Left forelimb (tissue), 1 donor: ENCODE measurements at regions not wholly inside any gene's neighbourhood (a gene's known extent, or its start where the extent isn't known, plus 50 kb on each side); places are given as distances from the start of the nearest gene placed in this dataset.

Experiments used
- DNase-seq: peaks from one replicate; pipeline ENCODE4 v3.0.0-alpha.2; 2018; ENCODE audit warnings: low spot score

- DNase-seq = no peak
These were observed 406.5 kb upstream of the CDH5 start for GRCh38 chr16:65959983-65960382.

- DNase-seq = no peak
These were observed 408.4 kb upstream of the CDH5 start for GRCh38 chr16:65958086-65958485.

- DNase-seq = no peak
These were observed 410.4 kb upstream of the CDH5 start for GRCh38 chr16:65956100-65956499.

GRCh38 chr16:65954446-65954845 is 412.0 kb upstream of the CDH5 start:
- DNase-seq = no peak

GRCh38 chr16:65950211-65950610 is 416.3 kb upstream of the CDH5 start:
- DNase-seq = no peak

- DNase-seq = no peak
These were observed 418.1 kb upstream of the CDH5 start for GRCh38 chr16:65948361-65948760.

- no peak for DNase-seq
These were observed 418.5 kb upstream of the CDH5 start for GRCh38 chr16:65947951-65948350.

- no peak for DNase-seq
These were observed 421.0 kb upstream of the CDH5 start for GRCh38 chr16:65945493-65945892.

- DNase-seq = no peak
These were observed 422.1 kb upstream of the CDH5 start for GRCh38 chr16:65944361-65944760.

- DNase-seq = no peak
These were observed 425.8 kb upstream of the CDH5 start for GRCh38 chr16:65940711-65941110.

GRCh38 chr16:65938083-65938482 is 428.4 kb upstream of the CDH5 start:
- DNase-seq = no peak

- DNase-seq = no peak
These were observed 429.0 kb upstream of the CDH5 start for GRCh38 chr16:65937455-65937854.

GRCh38 chr16:65936096-65936495 is 430.4 kb upstream of the CDH5 start:
- no peak for DNase-seq

- DNase-seq = no peak
These were observed 432.0 kb upstream of the CDH5 start for GRCh38 chr16:65934443-65934842.

- DNase-seq = no peak
These were observed 432.8 kb upstream of the CDH5 start for GRCh38 chr16:65933703-65934102.

GRCh38 chr16:65932350-65933072 is 434.0 kb upstream of the CDH5 start:
- DNase-seq = no peak

- no peak for DNase-seq
These were observed 443.6 kb upstream of the CDH5 start for GRCh38 chr16:65922923-65923322.

- no peak for DNase-seq
These were observed 446.5 kb upstream of the CDH5 start for GRCh38 chr16:65919986-65920376.

GRCh38 chr16:65919145-65919985 is 447.1 kb upstream of the CDH5 start:
- DNase-seq = no peak

- no peak for DNase-seq
These were observed 449.0 kb upstream of the CDH5 start for GRCh38 chr16:65917466-65917865.

GRCh38 chr16:65916995-65917394 is 449.5 kb upstream of the CDH5 start:
- DNase-seq = no peak

- no peak for DNase-seq
These were observed 456.2 kb upstream of the CDH5 start for GRCh38 chr16:65910291-65910690.

GRCh38 chr16:65909310-65910050 is 457.0 kb upstream of the CDH5 start:
- DNase-seq = no peak
